ENCODE measurements at regions not wholly inside any gene's neighbourhood (a gene's known extent, or its start where the extent isn't known, plus 50 kb on each side); places are given as distances from the start of the nearest gene placed in this dataset.

- DNase-seq, result no peak
These were observed 142.5 kb downstream of the C11orf91 start for GRCh38 chr11:33558097-33558496.

- no peak for DNase-seq
These were observed 143.4 kb downstream of the C11orf91 start for GRCh38 chr11:33557201-33557600.

- DNase-seq, result no peak
These were observed 146.4 kb downstream of the C11orf91 start for GRCh38 chr11:33554219-33554618.

GRCh38 chr11:33553486-33553885, 147.1 kb downstream of the C11orf91 start:
- DNase-seq, result peak in 1 of 56 donors; percentile 51

- no peak for DNase-seq
These were observed 147.9 kb downstream of the C11orf91 start for GRCh38 chr11:33552756-33553155.

- DNase-seq, result no peak
These were observed 149.6 kb downstream of the C11orf91 start for GRCh38 chr11:33551051-33551450.

GRCh38 chr11:33549483-33549882, 151.1 kb downstream of the C11orf91 start:
- no peak for DNase-seq

GRCh38 chr11:33545931-33546330, 154.7 kb downstream of the C11orf91 start:
- DNase-seq, result no peak

GRCh38 chr11:33544593-33545373, 155.8 kb downstream of the C11orf91 start:
- DNase-seq, result no peak

GRCh38 chr11:33543823-33544222, 156.8 kb downstream of the C11orf91 start:
- DNase-seq, result no peak

GRCh38 chr11:33542921-33543320, 157.7 kb downstream of the C11orf91 start:
- peak in 34 of 56 donors; percentile 3 to 66 (median 16) for DNase-seq

GRCh38 chr11:33540946-33541915, 159.4 kb downstream of the C11orf91 start:
- DNase-seq, result no peak

- DNase-seq, result no peak
These were observed 160.2 kb downstream of the C11orf91 start for GRCh38 chr11:33540427-33540826.

GRCh38 chr11:33539751-33540150, 160.9 kb downstream of the C11orf91 start:
- no peak for DNase-seq

- no peak for DNase-seq
These were observed 161.9 kb downstream of the C11orf91 start for GRCh38 chr11:33538726-33539125.

- DNase-seq, result peak in 2 of 56 donors; percentile 4 to 15
These were observed 164.4 kb downstream of the C11orf91 start for GRCh38 chr11:33536178-33536577.

- no peak for DNase-seq
These were observed 166.1 kb downstream of the C11orf91 start for GRCh38 chr11:33534575-33534974.

- DNase-seq, result no peak
These were observed 167.1 kb downstream of the C11orf91 start for GRCh38 chr11:33533386-33534052.

GRCh38 chr11:33532720-33533385, 167.8 kb downstream of the C11orf91 start:
- DNase-seq, result no peak

- no peak for DNase-seq
These were observed 168.4 kb downstream of the C11orf91 start for GRCh38 chr11:33532257-33532656.

- DNase-seq, result no peak
These were observed 168.9 kb downstream of the C11orf91 start for GRCh38 chr11:33531743-33532181.
